HepG2 (cell line): ENCODE measurements at regions not wholly inside any gene's neighbourhood (a gene's known extent, or its start where the extent isn't known, plus 50 kb on each side); places are given as distances from the start of the nearest gene placed in this dataset.

ENCODE experiments used
- ATAC-seq: fragments of 200-7000 bp; cut with Tn5 transposase; 3 replicates; pipeline ENCODE4 v1.9.1; 2020; ENCODE audit warnings: mild to moderate bottlenecking, moderate library complexity
- BruUV-seq: library from RNA; stranded (reverse); fragments of 400-500 nt; replicated peaks from 2 replicates; lab custom pipeline; 2021; lab: Mats Ljungman, UMichigan
- CTCF ChIA-PET: fragments of 300-600 bp; formaldehyde crosslinking; extraction: SDS; loops from one replicate; lab custom pipeline; 2021; ENCODE audit warnings: low total read pairs, inconsistent platforms, low intra/inter-chr PET ratio; lab: Yijun Ruan, JAX
- POLR2A ChIA-PET: fragments of 350-600 bp; sonication (Branson Sonifier 250); formaldehyde crosslinking; loops from one replicate; lab custom pipeline; 2020; ENCODE audit warnings: antibody characterized with exemption, inconsistent platforms; lab: Yijun Ruan, JAX
- DNase-seq: peaks from one replicate; pipeline ENCODE4 v3.0.0-alpha.2; 2015; ENCODE audit warnings: low spot score
- FAIRE-seq: peaks from 3 replicates; lab custom pipeline; 2011; peaks lifted over from hg19 to GRCh38; lab: Jason Lieb, UNC
- H2AFZ ChIP-seq: one replicate; pipeline ENCODE4 v1.6.1; 2011; ENCODE audit warnings: low read length, inconsistent platforms
- H3K27ac ChIP-seq: fragments of 300-600 bp; 3 replicates; pipeline ENCODE4 v1.8.0; 2011; ENCODE audit warnings: mixed run types, mild to moderate bottlenecking, mixed read lengths, low read length, inconsistent platforms; ENCODE audit not compliant: insufficient read depth; ENCODE audit errors: extremely low read length
- H3K27me3 ChIP-seq, 2 experiments: fragments of 200-600 bp in 1 of 2; 2 replicates in 1 of 2; 3 replicates in 1 of 2; pipeline versions ENCODE4 v1.6.0 to v1.8.0; 2011; ENCODE audit warnings: low read length in 2 of 2, mild to moderate bottlenecking in 2 of 2, moderate library complexity in 2 of 2, inconsistent platforms in 1 of 2; ENCODE audit not compliant: insufficient read depth in 2 of 2, control insufficient read depth in 1 of 2
- H3K36me3 ChIP-seq, 2 experiments: fragments of 200-600 bp in 1 of 2; replicated peaks in 1 of 2; 2 replicates in 1 of 2; 3 replicates in 1 of 2; pipeline versions ENCODE4 v1.5.1 to v1.8.0; 2011; ENCODE audit warnings: low read length in 2 of 2, inconsistent platforms in 1 of 2; ENCODE audit not compliant: insufficient read depth in 2 of 2, control insufficient read depth in 1 of 2
- H3K4me1 ChIP-seq: 2 replicates; pipeline ENCODE4 v1.5.1; 2012; ENCODE audit warnings: low read length, inconsistent platforms; ENCODE audit not compliant: insufficient read depth
- H3K4me2 ChIP-seq: 2 replicates; pipeline ENCODE4 v1.6.0; 2011; ENCODE audit warnings: low read depth, low read length, inconsistent platforms
- H3K4me3 ChIP-seq, 3 experiments: fragments of 200-600 bp in 1 of 3; sonication (generic), shearing (Covaris generic) in 1 of 3; replicated peaks in 1 of 3; 2 replicates each; pipeline ENCODE4 v1.5.1; 2011 to 2016; ENCODE audit warnings: low read length in 3 of 3, inconsistent platforms in 2 of 3, low read depth in 2 of 3, mild to moderate bottlenecking in 2 of 3, control low read depth in 1 of 3, mixed read lengths in 1 of 3; ENCODE audit not compliant: insufficient read depth in 1 of 3
- H3K79me2 ChIP-seq: one replicate; pipeline ENCODE4 v1.6.1; 2011; ENCODE audit warnings: low read length, inconsistent platforms; ENCODE audit not compliant: insufficient read depth
- H3K9ac ChIP-seq: 2 replicates; pipeline ENCODE4 v1.6.0; 2011; ENCODE audit warnings: mild to moderate bottlenecking, low read depth, low read length, inconsistent platforms; ENCODE audit not compliant: insufficient read depth
- H3K9me3 ChIP-seq: 2 replicates; pipeline ENCODE4 v1.5.1; 2012; ENCODE audit warnings: mild to moderate bottlenecking, low read length
- H4K20me1 ChIP-seq: 2 replicates; pipeline ENCODE4 v1.6.0; 2011; ENCODE audit warnings: inconsistent platforms, mild to moderate bottlenecking, low read length, moderate library complexity; ENCODE audit not compliant: insufficient read depth
- MXD4 ChIP-seq: IDR thresholded peaks from 2 replicates; pipeline ENCODE4 v1.6.1; 2016; ENCODE audit warnings: mild to moderate bottlenecking, missing biosample characterization, missing genetic modification reagents
- PAX8 ChIP-seq: sonication (generic); formaldehyde crosslinking; IDR thresholded peaks from 2 replicates; pipeline ENCODE4 v1.8.0; 2022; ENCODE audit warnings: mild to moderate bottlenecking, missing genetic modification reagents, borderline replicate concordance
- SKI ChIP-seq: fragments of 450-650 bp; IDR thresholded peaks from one replicate; pipeline ENCODE4 v1.6.1; 2018; ENCODE audit warnings: mild to moderate bottlenecking; ENCODE audit not compliant: partially characterized antibody
- XRCC5 ChIP-seq: fragments of 200-400 bp; formaldehyde crosslinking; optimal IDR thresholded peaks from 2 replicates; pipeline ENCODE3; 2017; ENCODE audit warnings: mild to moderate bottlenecking, low read length
- ZNF18 ChIP-seq: sonication (generic); formaldehyde crosslinking; IDR thresholded peaks from 2 replicates; pipeline ENCODE4 v1.8.0; 2022; ENCODE audit warnings: mild to moderate bottlenecking, missing genetic modification reagents; ENCODE audit not compliant: insufficient replicate concordance
- ZNF609 ChIP-seq: sonication (generic); formaldehyde crosslinking; IDR thresholded peaks from 2 replicates; pipeline ENCODE4 v1.4.0; 2020; ENCODE audit warnings: mild to moderate bottlenecking, missing genetic modification reagents, borderline replicate concordance
- WGBS: methylation state at CpG from one replicate; pipeline ENCODE4 v1.1.6; 2017; ENCODE audit warnings: low lambda C conversion rate; 5-methylcytosine and 5-hydroxymethylcytosine counted together
- in situ Hi-C: cut with HindIII; loops from 2 replicates; pipeline ENCODE4 v1.10.0; 2017; ENCODE audit warnings: low pct_unique_long_range_greater_than_20kb; ENCODE audit not compliant: extremely low pct_ligation_motif_present
- intact Hi-C: fragments of 100-400 bp; cut with micrococcal nuclease; formaldehyde crosslinking; loops from one replicate; pipeline ENCODE4 v1.10.0; 2022; ENCODE audit not compliant: unreplicated experiment

GRCh38 chr7:68717176-68717575 lies 881.1 kb upstream of the AUTS2 start:
- ChIA-PET CTCF (no interaction called here), POLR2A (no interaction called here)
- H2AFZ ChIP-seq, result no peak overlapping the region
- H3K9ac ChIP-seq, result no peak overlapping the region
- H3K27ac ChIP-seq, result no peak overlapping the region
- no peaks in the 10 kb centered on the region for H4K20me1 ChIP-seq
- H3K36me3 ChIP-seq, result no peaks in the 10 kb centered on the region
- DNase-seq, result no peak
- no peak overlapping the region for H3K4me2 ChIP-seq
- FAIRE-seq, result no peak
- TF ChIP-seq SKI (no peak), MXD4 (CRISPR knock-in tag) (no peak), ZNF609 (CRISPR knock-in tag) (no peak), XRCC5 (no peak), ZNF18 (no peak), PAX8 (CRISPR knock-in tag) (no peak)
- WGBS, result 46% methylated on average over 1 of the region's 1 CpG
- no peak overlapping the region for H3K4me3 ChIP-seq
- no peaks in the 10 kb centered on the region for H3K27me3 ChIP-seq
- H3K4me1 ChIP-seq, result no peaks in the 10 kb centered on the region
- H3K79me2 ChIP-seq, result no peaks in the 10 kb centered on the region
- in situ Hi-C loops (no loop called here), intact Hi-C loops (no loop called here)
- no peaks in the 10 kb centered on the region for H3K9me3 ChIP-seq
- no TSS peak for BruUV-seq
- ATAC-seq, result no peak
